ENCODE measurements at regions not wholly inside any gene's neighbourhood (a gene's known extent, or its start where the extent isn't known, plus 50 kb on each side); places are given as distances from the start of the nearest gene placed in this dataset.

GRCh38 chr3:30549600-30549999, 56.8 kb upstream of the TGFBR2 start:
- TF ChIP-seq CTCF (conservative IDR thresholded peaks at IDR 0.05), result no peak
- 24 to 33% methylated on average over 3 to 4 of the region's 4 CpGs for WGBS, 2 experiments (ENCODE audit: insufficient coverage in 1 of 2, insufficient read length in 1 of 2)
- no peak overlapping the region for H3K4me3 Mint-ChIP-seq
- peak overlapping the region; percentile 21 for H3K27ac Mint-ChIP-seq
- peak; percentile 63 for DNase-seq
- Histone ChIP-seq H3K36me3 (ENCODE audit: control insufficient read depth, insufficient read depth, low read length) (no peaks in the 10 kb centered on the region), H3K9ac (ENCODE audit: extremely low read depth, low read length, poor library complexity, severe bottlenecking) (no peak overlapping the region), H3K9me3 (ENCODE audit: control insufficient read depth, low read length) (peaks cover 5% of the 10 kb centered on the region), H3K4me3 (ENCODE audit: low read length) (no peak overlapping the region), H3K27ac (ENCODE audit: low read depth, low read length) (peak overlapping the region; percentile 26), H3K4me1 (ENCODE audit: control insufficient read depth, insufficient read depth, low read length) (no peaks in the 10 kb centered on the region), H3K27me3 (ENCODE audit: control insufficient read depth, insufficient read depth, low read length, poor library complexity, severe bottlenecking) (no peaks in the 10 kb centered on the region)
- peaks cover 4% of the 10 kb centered on the region for H3K36me3 Mint-ChIP-seq (ENCODE audit: low read depth)
- peaks cover 12% of the 10 kb centered on the region for H3K9me3 Mint-ChIP-seq
- H3K27me3 Mint-ChIP-seq (ENCODE audit: insufficient read depth), result no peaks in the 10 kb centered on the region
- H3K4me1 Mint-ChIP-seq, result peaks cover 46% of the 10 kb centered on the region

GRCh38 chr3:30550246-30550645, 56.2 kb upstream of the TGFBR2 start:
- Histone ChIP-seq H3K9me3 (ENCODE audit: control insufficient read depth, low read length) (peaks cover 5% of the 10 kb centered on the region), H3K36me3 (ENCODE audit: control insufficient read depth, insufficient read depth, low read length) (no peaks in the 10 kb centered on the region), H3K4me1 (ENCODE audit: control insufficient read depth, insufficient read depth, low read length) (no peaks in the 10 kb centered on the region), H3K27me3 (ENCODE audit: control insufficient read depth, insufficient read depth, low read length, poor library complexity, severe bottlenecking) (no peaks in the 10 kb centered on the region), H3K27ac (ENCODE audit: low read depth, low read length) (no peak overlapping the region), H3K4me3 (ENCODE audit: low read length) (no peak overlapping the region), H3K9ac (ENCODE audit: extremely low read depth, low read length, poor library complexity, severe bottlenecking) (no peak overlapping the region)
- Mint-ChIP-seq H3K4me1 (peaks cover 46% of the 10 kb centered on the region), H3K27ac (peak overlapping the region; percentile 21), H3K36me3 (ENCODE audit: low read depth) (peaks cover 4% of the 10 kb centered on the region), H3K27me3 (ENCODE audit: insufficient read depth) (no peaks in the 10 kb centered on the region), H3K4me3 (no peak overlapping the region), H3K9me3 (peaks cover 12% of the 10 kb centered on the region)
- TF ChIP-seq CTCF (conservative IDR thresholded peaks at IDR 0.05), result no peak
- no peak for DNase-seq

GRCh38 chr3:30551266-30551665, 55.1 kb upstream of the TGFBR2 start:
- H3K4me3 ChIP-seq (ENCODE audit: low read length), result no peak overlapping the region
- H3K27ac Mint-ChIP-seq, result no peak overlapping the region
- H3K36me3 Mint-ChIP-seq (ENCODE audit: low read depth), result peaks cover 4% of the 10 kb centered on the region
- H3K27ac ChIP-seq (ENCODE audit: low read depth, low read length), result no peak overlapping the region
- H3K36me3 ChIP-seq (ENCODE audit: control insufficient read depth, insufficient read depth, low read length), result no peaks in the 10 kb centered on the region
- WGBS, 2 experiments (ENCODE audit: insufficient coverage in 1 of 2, insufficient read length in 1 of 2), result 86% methylated on average over 2 of the region's 2 CpGs; no CpG with 5 or more reads in 1 of the 2 experiments
- H3K9ac ChIP-seq (ENCODE audit: extremely low read depth, low read length, poor library complexity, severe bottlenecking), result no peak overlapping the region
- no peak for TF ChIP-seq CTCF (conservative IDR thresholded peaks at IDR 0.05)
- H3K4me1 Mint-ChIP-seq, result peaks cover 46% of the 10 kb centered on the region
- H3K4me3 Mint-ChIP-seq, result no peak overlapping the region
- H3K27me3 ChIP-seq (ENCODE audit: control insufficient read depth, insufficient read depth, low read length, poor library complexity, severe bottlenecking), result no peaks in the 10 kb centered on the region
- H3K27me3 Mint-ChIP-seq (ENCODE audit: insufficient read depth), result no peaks in the 10 kb centered on the region
- H3K4me1 ChIP-seq (ENCODE audit: control insufficient read depth, insufficient read depth, low read length), result no peaks in the 10 kb centered on the region
- peaks cover 5% of the 10 kb centered on the region for H3K9me3 ChIP-seq (ENCODE audit: control insufficient read depth, low read length)
- DNase-seq, result peak; percentile 53
- H3K9me3 Mint-ChIP-seq, result peaks cover 12% of the 10 kb centered on the region

Measured in endodermal cell (in vitro differentiated cells).